HUES48 (cell line): ENCODE measurements at regions not wholly inside any gene's neighbourhood (a gene's known extent, or its start where the extent isn't known, plus 50 kb on each side); places are given as distances from the start of the nearest gene placed in this dataset.

ENCODE experiments used
- H3K27ac ChIP-seq: one replicate; pipeline ENCODE4 v1.7.0; 2013; ENCODE audit warnings: low read depth, low read length, inconsistent platforms
- H3K27me3 ChIP-seq: 2 replicates; pipeline ENCODE4 v1.6.1; 2013; ENCODE audit warnings: mild to moderate bottlenecking, low read length; ENCODE audit not compliant: control insufficient read depth, insufficient read depth
- H3K36me3 ChIP-seq: 2 replicates; pipeline ENCODE4 v1.6.1; 2013; ENCODE audit warnings: low read length; ENCODE audit not compliant: control insufficient read depth, insufficient read depth
- H3K4me1 ChIP-seq: 2 replicates; pipeline ENCODE4 v1.6.1; 2013; ENCODE audit warnings: mild to moderate bottlenecking, low read length; ENCODE audit not compliant: control insufficient read depth, insufficient read depth
- H3K4me3 ChIP-seq: 2 replicates; pipeline ENCODE4 v1.5.1; 2013; ENCODE audit warnings: mild to moderate bottlenecking, low read depth, low read length
- H3K9ac ChIP-seq: 2 replicates; pipeline ENCODE4 v1.6.1; 2013; ENCODE audit warnings: mild to moderate bottlenecking, low read depth, low read length, moderate library complexity
- H3K9me3 ChIP-seq: 2 replicates; pipeline ENCODE4 v1.6.1; 2013; ENCODE audit warnings: low read length; ENCODE audit not compliant: control insufficient read depth, insufficient read depth

DNA sequence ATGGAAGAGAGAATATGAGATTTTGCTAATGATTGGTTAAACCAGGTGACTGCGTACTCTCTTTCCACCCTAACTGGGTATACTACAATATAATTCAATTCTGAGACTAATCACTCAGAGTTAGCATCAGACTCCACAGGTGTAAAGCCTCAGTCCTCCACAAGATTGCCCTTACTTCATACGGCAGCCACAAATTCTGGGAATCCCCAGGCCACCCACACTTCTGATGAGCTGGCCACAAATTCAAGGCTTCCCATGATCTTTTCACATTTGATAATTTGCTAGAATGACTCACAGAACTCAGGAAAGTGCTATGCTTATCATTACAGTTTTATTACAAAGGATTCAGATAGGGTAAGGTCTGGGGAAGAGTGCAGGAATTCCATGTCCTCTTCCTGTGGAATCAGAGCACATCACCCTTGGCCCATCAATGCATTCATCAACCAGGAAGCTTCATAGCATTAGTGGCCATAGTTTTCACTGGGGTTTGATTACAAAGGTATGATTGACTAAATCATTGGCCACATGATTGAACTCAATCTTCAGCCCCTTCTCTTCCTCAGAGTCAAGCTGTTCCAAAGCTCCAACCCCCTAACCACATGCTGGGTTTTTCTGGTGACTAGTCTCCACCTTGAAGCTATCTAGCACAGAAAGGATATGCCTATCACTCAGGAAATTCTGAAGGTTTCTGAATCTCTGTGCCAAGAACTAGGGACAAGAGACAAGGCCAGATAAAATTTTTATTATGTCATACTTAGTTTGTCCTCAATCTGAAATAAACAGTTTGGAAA lies 131.7 kb downstream of the HHIPL2 start:
- H3K27me3 ChIP-seq, result no peaks in the 10 kb centered on the region
- H3K4me3 ChIP-seq, result no peak overlapping the region
- H3K9me3 ChIP-seq, result no peaks in the 10 kb centered on the region
- no peak overlapping the region for H3K9ac ChIP-seq
- no peaks in the 10 kb centered on the region for H3K36me3 ChIP-seq
- no peak overlapping the region for H3K27ac ChIP-seq
- no peaks in the 10 kb centered on the region for H3K4me1 ChIP-seq

DNA sequence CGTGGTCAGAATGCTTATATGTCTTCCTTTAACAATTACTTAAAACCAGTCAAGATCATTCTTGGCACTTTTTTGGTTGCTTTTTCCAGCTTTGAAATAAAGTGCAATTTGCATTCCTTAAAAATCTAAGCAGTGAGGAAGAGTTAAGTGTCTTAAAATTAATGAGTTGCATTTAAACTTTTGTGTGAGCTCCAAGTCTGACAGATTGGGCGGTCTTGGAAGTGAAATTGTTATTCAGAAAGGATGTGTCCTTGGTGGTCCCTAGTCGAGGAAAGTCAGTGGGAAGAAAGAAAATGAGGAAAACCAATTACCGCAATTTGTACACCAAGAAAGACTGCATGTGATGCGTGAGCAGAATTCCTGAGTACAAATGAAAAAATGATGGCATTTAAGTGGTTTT lies 132.5 kb downstream of the HHIPL2 start:
- Histone ChIP-seq H3K36me3 (no peaks in the 10 kb centered on the region), H3K9me3 (no peaks in the 10 kb centered on the region), H3K9ac (no peak overlapping the region), H3K4me1 (no peaks in the 10 kb centered on the region), H3K27me3 (no peaks in the 10 kb centered on the region), H3K4me3 (no peak overlapping the region), H3K27ac (no peak overlapping the region)

DNA sequence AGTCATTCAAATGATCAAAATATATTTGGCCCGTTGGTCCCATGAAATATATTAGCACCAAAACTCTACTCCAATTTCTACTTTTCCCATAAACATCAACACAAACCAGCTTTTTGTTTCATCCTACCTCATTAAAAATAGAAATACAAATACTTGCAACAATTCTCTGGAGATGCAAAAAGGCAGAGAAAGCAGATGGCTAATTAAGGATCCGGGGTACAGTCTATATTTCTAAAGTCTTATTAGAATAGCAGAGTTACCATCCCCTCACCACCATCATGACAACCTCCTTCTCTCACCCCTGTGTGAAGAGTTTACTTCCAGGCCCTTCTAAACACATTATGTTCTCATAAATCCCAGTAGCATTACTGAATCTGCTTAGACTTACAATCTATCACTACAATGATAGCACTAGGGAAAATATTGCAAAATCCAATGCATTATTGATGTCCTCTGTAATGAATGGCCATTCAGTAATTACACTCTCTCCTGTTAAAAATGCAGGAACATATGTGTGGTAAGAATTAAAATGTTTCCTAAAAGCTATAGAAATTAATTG lies 133.8 kb downstream of the HHIPL2 start:
- no peak overlapping the region for H3K4me3 ChIP-seq
- H3K27me3 ChIP-seq, result no peaks in the 10 kb centered on the region
- no peaks in the 10 kb centered on the region for H3K9me3 ChIP-seq
- no peak overlapping the region for H3K27ac ChIP-seq
- H3K4me1 ChIP-seq, result no peaks in the 10 kb centered on the region
- H3K36me3 ChIP-seq, result no peaks in the 10 kb centered on the region
- H3K9ac ChIP-seq, result no peak overlapping the region

DNA sequence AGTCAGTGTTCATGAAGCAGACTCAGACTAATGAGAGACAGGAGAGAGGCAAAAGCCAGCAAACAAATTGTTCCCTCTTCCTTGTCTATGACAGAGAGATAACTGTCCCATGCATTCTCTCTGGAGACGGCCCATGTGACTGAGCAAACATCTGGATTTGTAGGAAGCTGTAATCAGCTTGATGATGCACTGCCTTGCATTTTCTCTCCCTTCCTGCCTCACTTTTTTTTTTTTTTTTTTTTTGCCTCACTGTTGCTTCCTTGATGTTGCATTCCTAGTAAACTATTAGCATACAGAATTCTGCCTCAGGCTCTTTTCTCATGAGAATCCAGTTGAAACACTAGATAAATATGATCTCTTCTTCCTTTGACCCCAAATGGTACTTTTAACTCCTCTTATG lies 134.5 kb downstream of the HHIPL2 start:
- Histone ChIP-seq H3K36me3 (no peaks in the 10 kb centered on the region), H3K27ac (no peak overlapping the region), H3K4me1 (no peaks in the 10 kb centered on the region), H3K9me3 (no peaks in the 10 kb centered on the region), H3K4me3 (no peak overlapping the region), H3K9ac (no peak overlapping the region), H3K27me3 (no peaks in the 10 kb centered on the region)

DNA sequence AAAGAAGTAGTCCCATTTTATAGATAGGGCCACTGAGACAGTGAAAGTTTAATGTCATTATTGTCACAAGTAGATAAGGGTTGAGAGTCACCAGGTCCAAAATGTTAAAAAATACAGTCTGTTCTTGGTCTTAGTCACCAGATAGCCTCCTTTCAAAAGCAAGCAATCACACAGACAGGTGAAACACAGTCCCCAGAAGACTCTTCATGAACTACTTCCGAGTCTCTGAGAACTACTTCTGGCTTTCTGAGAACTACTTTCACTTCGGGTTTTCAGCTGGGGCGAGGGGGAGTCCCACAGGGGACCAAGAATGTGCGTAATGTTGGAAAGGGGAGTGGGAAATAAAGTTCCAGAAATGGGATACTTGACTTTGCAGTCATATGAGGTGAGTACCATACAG lies 143.2 kb downstream of the HHIPL2 start:
- H3K36me3 ChIP-seq, result no peaks in the 10 kb centered on the region
- H3K27ac ChIP-seq, result no peak overlapping the region
- H3K4me3 ChIP-seq, result no peak overlapping the region
- H3K27me3 ChIP-seq, result no peaks in the 10 kb centered on the region
- no peak overlapping the region for H3K9ac ChIP-seq
- H3K4me1 ChIP-seq, result no peaks in the 10 kb centered on the region
- no peaks in the 10 kb centered on the region for H3K9me3 ChIP-seq

DNA sequence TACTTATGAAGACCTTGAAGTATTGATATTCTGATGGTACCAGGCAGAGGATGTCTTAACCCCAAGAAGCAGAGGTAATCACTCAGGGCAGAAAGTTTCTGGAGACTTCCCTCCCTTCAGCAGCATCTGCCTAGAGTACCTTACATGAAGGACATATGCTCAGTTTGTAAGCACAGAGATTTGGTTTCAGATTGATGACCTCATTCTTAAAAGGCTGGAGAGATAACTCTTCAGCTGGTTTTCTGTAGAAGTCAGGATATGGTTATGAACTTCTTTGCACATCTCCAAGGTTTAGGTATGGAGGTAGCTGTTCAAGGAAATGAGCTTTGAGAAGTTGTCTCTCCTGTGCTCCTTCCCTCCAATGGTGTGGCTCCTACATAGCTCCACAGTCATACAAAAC lies 148.7 kb downstream of the HHIPL2 start:
- Histone ChIP-seq H3K9me3 (no peaks in the 10 kb centered on the region), H3K27ac (no peak overlapping the region), H3K36me3 (no peaks in the 10 kb centered on the region), H3K27me3 (no peaks in the 10 kb centered on the region), H3K4me3 (no peak overlapping the region), H3K9ac (no peak overlapping the region), H3K4me1 (no peaks in the 10 kb centered on the region)

DNA sequence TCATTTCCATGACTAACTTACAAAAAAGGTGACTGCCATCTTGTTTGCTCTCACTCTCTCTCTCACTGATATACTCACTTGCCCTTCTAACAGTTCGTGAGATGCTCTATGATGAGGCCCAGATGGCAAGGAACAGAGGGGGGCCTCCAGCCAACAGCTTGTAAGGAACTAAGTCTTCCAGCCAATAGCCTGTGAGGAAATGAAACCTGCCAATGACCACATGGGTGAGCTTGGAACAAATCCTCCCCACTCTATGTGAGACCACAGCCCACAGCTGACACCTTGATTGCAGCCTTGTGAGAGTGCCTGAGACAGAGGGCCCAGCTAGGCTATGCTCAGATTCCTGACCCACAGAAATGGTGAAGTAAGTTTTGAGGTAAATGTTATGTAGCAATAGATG lies 153.7 kb downstream of the HHIPL2 start:
- Histone ChIP-seq H3K27me3 (no peaks in the 10 kb centered on the region), H3K4me1 (no peaks in the 10 kb centered on the region), H3K9me3 (no peaks in the 10 kb centered on the region), H3K27ac (no peak overlapping the region), H3K36me3 (no peaks in the 10 kb centered on the region), H3K4me3 (no peak overlapping the region), H3K9ac (no peak overlapping the region)

DNA sequence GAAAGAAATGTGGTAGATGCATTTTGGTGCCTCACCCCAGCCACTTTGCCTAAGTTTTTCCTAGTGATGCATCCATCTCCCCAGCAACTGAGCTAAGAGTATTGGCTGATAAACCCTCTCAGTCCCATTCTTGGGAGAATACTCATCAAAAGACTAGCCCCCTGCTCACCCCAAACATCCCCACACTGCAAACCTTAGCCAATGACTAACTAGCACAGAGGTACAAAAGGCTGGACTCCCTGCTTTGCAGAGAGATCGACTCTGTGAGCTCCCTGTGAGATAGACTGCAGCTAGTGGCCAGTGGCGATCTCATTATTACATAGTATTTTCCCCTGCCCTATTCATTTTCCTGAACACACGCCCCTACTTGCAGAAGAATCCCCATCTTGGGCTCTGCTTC lies 155.3 kb downstream of the HHIPL2 start:
- no peaks in the 10 kb centered on the region for H3K27me3 ChIP-seq
- H3K9ac ChIP-seq, result no peak overlapping the region
- no peaks in the 10 kb centered on the region for H3K4me1 ChIP-seq
- H3K36me3 ChIP-seq, result no peaks in the 10 kb centered on the region
- H3K4me3 ChIP-seq, result no peak overlapping the region
- H3K27ac ChIP-seq, result no peak overlapping the region
- no peaks in the 10 kb centered on the region for H3K9me3 ChIP-seq

DNA sequence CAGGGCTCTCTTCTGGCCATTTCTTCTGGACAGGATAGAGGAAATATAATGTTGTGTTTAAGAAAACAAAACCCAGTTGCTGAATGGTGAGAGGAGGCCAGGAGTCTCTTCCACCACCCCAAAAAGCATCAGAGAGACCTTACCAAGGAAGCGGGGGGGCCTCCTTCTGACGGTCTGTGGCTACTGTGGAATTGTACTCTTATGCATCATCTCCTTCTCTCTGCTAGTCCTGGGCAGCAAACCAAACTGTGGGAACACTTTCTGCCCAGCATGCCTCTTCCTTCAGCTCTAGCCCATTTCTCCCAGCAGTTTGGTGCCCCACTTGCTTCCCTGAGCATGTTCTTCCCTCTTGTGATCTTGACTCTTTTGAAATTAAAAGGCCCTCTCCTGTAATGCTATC lies 157.7 kb downstream of the HHIPL2 start:
- Histone ChIP-seq H3K4me3 (no peak overlapping the region), H3K36me3 (no peaks in the 10 kb centered on the region), H3K27me3 (no peaks in the 10 kb centered on the region), H3K9me3 (no peaks in the 10 kb centered on the region), H3K9ac (no peak overlapping the region), H3K4me1 (no peaks in the 10 kb centered on the region), H3K27ac (no peak overlapping the region)

DNA sequence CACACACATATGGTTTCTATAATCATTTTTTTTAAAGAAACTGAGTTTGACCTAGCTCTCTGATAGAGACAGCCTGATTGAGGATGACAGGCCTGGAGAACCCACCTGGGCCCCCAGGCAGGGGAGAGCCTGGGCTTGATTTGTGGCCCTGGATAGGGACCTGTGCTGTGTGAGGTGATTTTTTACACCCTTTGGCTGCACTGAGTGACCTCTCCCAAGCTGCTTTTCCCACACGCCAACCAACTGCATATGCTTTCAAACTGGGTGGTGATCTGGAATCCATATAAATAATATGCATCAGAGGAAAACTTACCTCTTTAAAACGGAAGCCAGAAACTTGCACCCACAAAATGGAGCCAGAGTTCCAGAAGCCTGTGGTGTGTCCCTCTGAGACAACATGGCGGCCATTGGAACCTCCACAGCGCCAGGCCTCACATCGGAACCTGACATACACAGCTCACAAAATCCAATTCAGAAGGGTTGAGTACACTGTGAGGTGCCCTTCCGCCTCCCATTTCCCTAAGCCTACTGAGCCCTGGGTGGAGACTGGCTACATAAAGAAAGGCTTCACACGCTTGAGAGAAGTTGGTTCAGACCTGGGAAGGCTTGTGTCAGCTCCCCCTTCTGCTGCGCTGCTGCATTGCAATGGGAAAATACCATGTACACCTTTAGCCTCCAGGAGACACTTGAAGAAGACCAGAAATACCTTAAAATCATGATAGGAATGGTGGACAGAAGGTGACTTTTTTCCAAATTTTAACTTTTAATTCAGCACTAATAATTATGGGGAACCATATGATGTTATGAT lies 160.7 kb downstream of the HHIPL2 start:
- H3K36me3 ChIP-seq, result no peaks in the 10 kb centered on the region
- no peak overlapping the region for H3K4me3 ChIP-seq
- H3K9ac ChIP-seq, result no peak overlapping the region
- no peaks in the 10 kb centered on the region for H3K9me3 ChIP-seq
- no peaks in the 10 kb centered on the region for H3K27me3 ChIP-seq
- no peaks in the 10 kb centered on the region for H3K4me1 ChIP-seq
- H3K27ac ChIP-seq, result no peak overlapping the region

DNA sequence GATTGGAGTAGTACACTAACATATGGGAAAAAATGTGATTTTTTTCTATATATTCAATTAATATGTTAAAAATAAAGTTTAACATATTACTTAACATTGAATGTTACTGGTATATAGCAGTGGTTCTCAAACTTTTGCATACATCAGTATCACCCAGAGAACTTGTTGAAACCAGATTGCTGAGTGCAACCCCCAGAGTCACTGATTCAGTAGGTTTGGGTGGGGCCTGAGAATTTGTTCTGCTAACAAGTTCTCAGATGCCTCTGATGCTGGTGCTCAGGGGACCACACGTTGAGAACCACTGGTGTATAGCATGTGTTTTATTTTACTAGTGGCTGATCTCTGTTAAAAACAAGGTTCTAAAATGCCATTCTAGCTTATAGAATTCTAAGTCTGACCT lies 161.9 kb downstream of the HHIPL2 start:
- Histone ChIP-seq H3K27me3 (no peaks in the 10 kb centered on the region), H3K4me3 (no peak overlapping the region), H3K27ac (no peak overlapping the region)

More for the DNA sequence above, 161.9 kb downstream of the HHIPL2 start:
- H3K36me3 ChIP-seq, result no peaks in the 10 kb centered on the region
- no peaks in the 10 kb centered on the region for H3K4me1 ChIP-seq
- H3K9ac ChIP-seq, result no peak overlapping the region
- H3K9me3 ChIP-seq, result no peaks in the 10 kb centered on the region
